ENCODE measurements at regions not wholly inside any gene's neighbourhood (a gene's known extent, or its start where the extent isn't known, plus 50 kb on each side); places are given as distances from the start of the nearest gene placed in this dataset.

DNA sequence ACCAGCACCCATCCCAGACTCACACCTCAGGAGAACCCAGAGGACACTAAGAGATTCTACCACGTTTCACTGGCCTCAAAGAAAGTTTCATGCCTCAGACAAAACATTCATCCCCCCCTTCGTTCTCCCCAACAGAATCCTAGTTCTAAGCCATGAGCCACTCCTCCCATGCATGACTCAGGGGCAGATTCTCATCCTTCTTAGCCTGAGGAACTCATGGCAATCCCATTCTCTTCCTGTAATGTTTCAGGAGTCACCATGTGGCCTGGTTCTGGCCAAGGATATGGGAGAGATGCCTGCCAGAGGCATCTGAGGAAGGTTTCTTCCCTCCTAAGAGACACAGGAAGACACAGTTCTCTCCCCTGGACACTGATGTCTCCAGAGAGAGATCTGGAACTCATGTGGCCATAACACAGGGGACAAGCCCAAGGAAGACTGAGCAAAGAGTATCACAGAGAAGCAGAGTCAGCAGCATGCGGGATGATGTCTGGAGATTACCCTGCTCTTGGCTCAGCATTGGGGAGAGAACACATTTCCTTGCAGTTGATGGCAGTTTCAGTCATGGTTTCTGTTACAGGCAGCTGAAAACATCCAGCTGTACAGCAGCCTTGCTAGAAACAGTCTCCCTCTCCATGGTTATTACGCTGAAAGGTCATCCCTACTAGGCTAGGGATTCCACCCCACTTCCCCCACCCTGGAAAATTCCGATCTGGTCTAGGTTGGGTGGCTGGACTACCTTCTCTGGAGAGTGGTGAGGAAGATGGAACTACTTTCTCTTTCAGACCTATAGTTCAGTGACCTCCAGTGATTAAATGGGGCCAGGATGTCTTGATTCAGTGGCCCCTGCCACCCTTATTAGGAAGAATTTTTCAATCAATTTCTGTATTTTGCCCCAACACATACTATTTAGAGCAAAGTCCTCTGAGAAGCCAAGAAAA lies 115.4 kb downstream of the ZNF608 start:
- ATAC-seq (no peak), DNase-seq (no peak)
- Mint-ChIP-seq H3K4me1 (no peaks in the 10 kb centered on the region), H3K27ac (no peak overlapping the region), H3K27me3 (peaks cover 21% of the 10 kb centered on the region), H3K36me3 (ENCODE audit: low read depth) (no peaks in the 10 kb centered on the region), H3K4me3 (no peak overlapping the region)
- no peaks in the 10 kb centered on the region for H3K9me3 ChIP-seq (ENCODE audit: control insufficient read depth, low read length, poor library complexity, severe bottlenecking)

DNA sequence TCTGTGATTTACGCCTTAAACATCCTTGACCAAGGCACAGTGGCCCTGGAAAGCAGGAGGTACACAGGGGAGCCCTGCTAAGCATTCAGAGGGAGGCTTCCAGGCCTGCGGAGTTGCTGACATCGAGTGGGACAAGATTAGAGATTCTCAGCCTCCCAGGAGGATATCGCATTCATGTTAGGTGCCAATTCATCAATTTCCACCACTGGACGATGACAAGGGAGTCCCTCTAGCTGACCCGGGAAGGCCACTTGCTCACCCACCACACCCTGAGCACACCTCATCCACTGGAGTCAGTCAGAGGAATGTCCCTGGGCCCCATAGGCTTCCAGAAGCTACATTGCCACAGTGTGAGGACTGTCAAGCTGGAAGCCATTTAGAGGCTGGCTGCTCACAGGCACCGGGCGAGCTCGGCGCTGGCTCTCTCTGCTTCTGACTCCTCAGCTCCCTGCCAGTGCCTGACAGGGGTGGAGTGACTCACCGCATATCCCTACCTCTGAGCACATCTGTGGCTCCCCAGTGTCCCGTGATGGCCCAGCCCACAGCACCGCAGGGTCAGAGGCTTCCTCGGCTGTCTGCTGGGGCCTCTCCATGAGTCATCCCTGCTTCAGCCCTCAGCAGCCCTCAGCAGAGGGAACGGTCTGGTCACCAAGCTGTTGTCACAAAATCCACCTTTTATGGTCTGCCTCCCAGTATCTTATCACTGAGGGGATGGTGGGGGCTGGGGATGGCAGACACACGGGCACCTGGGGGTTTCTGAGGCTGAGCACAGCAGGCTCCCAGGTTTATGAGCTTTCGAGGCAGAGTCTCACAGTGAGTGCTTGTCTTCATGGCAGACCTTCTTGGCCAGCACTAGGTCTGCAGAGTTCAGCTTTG lies 117.5 kb downstream of the ZNF608 start:
- H3K36me3 Mint-ChIP-seq (ENCODE audit: low read depth): no peaks in the 10 kb centered on the region
- no peak for ATAC-seq
- no peak overlapping the region for H3K4me3 Mint-ChIP-seq
- DNase-seq: no peak
- H3K27me3 Mint-ChIP-seq: peaks cover 15% of the 10 kb centered on the region
- H3K4me1 Mint-ChIP-seq: no peaks in the 10 kb centered on the region
- no peak overlapping the region for H3K27ac Mint-ChIP-seq
- no peaks in the 10 kb centered on the region for H3K9me3 ChIP-seq (ENCODE audit: control insufficient read depth, low read length, poor library complexity, severe bottlenecking)

DNA sequence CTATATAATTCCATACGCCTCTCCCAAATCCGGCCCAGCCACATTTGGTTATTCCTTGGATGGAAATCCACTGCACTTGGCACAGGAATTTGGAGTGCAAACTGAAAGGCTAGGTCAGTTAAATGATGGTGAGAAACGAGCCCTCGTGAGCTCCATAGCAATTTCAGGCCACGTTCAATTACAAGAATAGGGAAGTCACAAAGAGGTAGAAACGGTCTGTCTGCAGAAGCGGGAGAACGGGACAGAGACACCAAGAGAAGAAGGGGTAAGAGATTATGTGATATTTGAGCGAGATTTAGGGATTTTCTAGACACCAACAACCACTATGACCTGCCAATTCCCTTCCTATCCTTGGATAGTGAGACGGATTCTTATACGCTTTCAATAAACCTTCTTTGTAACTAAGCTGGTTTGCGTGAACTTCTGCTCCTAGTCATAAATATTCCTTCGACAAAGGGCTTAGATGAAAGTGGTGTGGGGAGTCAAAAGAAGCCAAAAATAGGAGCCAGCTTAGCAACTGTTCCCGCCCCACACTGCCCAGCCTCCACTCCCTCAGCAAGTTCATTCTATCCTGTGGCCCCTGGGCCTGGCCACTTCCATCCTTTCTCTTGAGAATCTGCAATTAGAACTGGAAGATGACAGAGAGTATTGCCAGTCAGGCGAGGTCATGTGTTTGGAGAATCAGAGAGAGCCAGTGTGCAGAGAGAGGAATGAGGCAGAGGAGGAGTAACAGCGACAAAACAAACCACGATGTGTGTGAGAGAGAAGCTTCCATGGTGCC lies 118.4 kb downstream of the ZNF608 start:
- Mint-ChIP-seq H3K27me3 (peaks cover 15% of the 10 kb centered on the region), H3K4me1 (no peaks in the 10 kb centered on the region), H3K36me3 (ENCODE audit: low read depth) (no peaks in the 10 kb centered on the region), H3K27ac (no peak overlapping the region), H3K4me3 (no peak overlapping the region)
- DNase-seq: no peak
- no peaks in the 10 kb centered on the region for H3K9me3 ChIP-seq (ENCODE audit: control insufficient read depth, low read length, poor library complexity, severe bottlenecking)
- ATAC-seq: no peak

DNA sequence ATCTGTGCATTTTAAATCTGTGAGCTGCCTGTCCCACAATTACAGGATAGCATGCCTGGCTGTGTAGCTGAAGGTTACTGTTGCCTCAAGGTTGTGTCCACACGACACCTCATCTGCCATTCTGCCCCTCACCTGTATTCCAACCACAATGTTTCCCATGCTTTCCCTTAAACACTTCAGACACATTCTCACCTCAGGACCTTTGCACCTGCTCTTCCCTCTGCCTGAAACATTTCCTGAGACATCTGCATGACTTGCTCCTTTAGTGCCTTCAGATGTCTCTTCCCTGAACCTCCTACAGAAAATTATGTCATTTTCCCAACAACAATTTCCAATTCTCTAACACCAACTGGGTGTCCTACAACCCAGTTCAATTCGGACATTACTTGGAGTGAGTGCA lies 120.4 kb downstream of the ZNF608 start:
- Mint-ChIP-seq H3K27me3 (peaks cover 11% of the 10 kb centered on the region), H3K27ac (no peak overlapping the region)

DNA sequence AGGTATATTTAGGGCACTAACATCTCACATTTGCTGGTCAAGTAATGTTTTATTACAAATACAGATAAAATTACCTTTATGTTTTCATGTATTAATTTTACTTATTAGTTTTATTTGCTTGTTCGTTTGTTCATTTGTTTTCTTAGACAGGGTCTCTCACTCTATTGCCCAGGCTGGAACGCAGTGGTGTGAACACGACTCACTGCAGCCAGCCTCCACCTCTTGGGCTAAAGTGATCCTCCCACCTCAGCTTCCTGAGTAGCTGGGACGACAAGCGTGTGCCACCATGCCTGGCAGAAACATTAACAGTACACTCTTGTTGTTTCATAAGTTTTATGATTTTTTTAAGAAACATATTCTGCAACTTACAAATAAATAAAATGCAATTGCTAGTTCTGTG lies 123.2 kb downstream of the ZNF608 start:
- peaks cover 3% of the 10 kb centered on the region for H3K36me3 Mint-ChIP-seq (ENCODE audit: low read depth)
- no peaks in the 10 kb centered on the region for H3K4me1 Mint-ChIP-seq
- DNase-seq (no peak), ATAC-seq (no peak)
- no peak overlapping the region for H3K27ac Mint-ChIP-seq
- peaks cover 4% of the 10 kb centered on the region for H3K27me3 Mint-ChIP-seq
- no peaks in the 10 kb centered on the region for H3K9me3 ChIP-seq (ENCODE audit: control insufficient read depth, low read length, poor library complexity, severe bottlenecking)
- H3K4me3 Mint-ChIP-seq: no peak overlapping the region

More for the DNA sequence above, 120.4 kb downstream of the ZNF608 start:
- Mint-ChIP-seq H3K4me3 (no peak overlapping the region), H3K36me3 (ENCODE audit: low read depth) (no peaks in the 10 kb centered on the region), H3K4me1 (no peaks in the 10 kb centered on the region)
- DNase-seq (no peak), ATAC-seq (no peak)
- H3K9me3 ChIP-seq (ENCODE audit: control insufficient read depth, low read length, poor library complexity, severe bottlenecking): no peaks in the 10 kb centered on the region

DNA sequence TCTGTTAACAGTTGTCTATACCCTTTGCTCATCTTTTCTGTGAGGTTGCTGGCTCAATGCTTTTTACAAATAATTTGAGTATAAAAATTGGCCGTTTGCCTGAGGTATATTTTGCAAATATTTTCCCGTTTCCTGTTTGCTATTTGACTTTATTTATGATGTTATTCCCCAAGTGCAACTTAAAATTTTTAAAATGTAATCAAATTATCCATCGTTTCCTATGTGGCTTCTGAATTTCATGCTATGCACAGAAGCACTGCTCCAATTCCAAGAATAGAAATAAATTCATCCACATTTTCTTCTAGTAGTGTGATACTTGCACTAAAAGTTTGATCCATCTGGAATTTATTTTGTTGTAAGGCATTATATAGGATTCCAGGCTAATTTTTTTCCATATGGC lies 123.6 kb downstream of the ZNF608 start:
- ATAC-seq (no peak), DNase-seq (no peak)
- H3K9me3 ChIP-seq (ENCODE audit: control insufficient read depth, low read length, poor library complexity, severe bottlenecking): no peaks in the 10 kb centered on the region
- Mint-ChIP-seq H3K4me1 (no peaks in the 10 kb centered on the region), H3K4me3 (no peak overlapping the region), H3K36me3 (ENCODE audit: low read depth) (peaks cover 3% of the 10 kb centered on the region), H3K27ac (no peak overlapping the region), H3K27me3 (peaks cover under 1% of the 10 kb centered on the region)

DNA sequence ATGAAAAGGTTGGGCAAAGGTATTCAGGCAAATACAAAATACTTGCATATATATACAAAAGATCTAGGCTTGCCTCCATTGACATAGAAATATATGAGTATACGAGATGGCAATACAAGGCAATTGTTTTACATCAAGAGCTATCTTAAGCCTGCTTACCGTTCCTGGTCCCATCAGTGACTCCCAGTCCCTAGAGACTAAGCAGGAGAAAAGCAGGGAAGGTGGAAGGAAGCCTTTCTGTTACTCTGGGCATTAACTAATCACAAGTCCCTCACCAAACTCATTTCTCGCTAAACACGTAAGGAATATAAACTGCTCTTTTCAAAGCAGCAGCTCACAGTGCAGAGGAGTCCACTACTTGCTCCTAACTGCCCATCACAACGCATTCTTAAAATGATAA lies 125.2 kb downstream of the ZNF608 start:
- H3K9me3 ChIP-seq (ENCODE audit: control insufficient read depth, low read length, poor library complexity, severe bottlenecking): no peaks in the 10 kb centered on the region
- DNase-seq (no peak), ATAC-seq (no peak)
- peaks cover 3% of the 10 kb centered on the region for H3K36me3 Mint-ChIP-seq (ENCODE audit: low read depth)
- no peak overlapping the region for H3K27ac Mint-ChIP-seq
- no peak overlapping the region for H3K4me3 Mint-ChIP-seq
- peaks cover 14% of the 10 kb centered on the region for H3K27me3 Mint-ChIP-seq
- H3K4me1 Mint-ChIP-seq: no peaks in the 10 kb centered on the region

DNA sequence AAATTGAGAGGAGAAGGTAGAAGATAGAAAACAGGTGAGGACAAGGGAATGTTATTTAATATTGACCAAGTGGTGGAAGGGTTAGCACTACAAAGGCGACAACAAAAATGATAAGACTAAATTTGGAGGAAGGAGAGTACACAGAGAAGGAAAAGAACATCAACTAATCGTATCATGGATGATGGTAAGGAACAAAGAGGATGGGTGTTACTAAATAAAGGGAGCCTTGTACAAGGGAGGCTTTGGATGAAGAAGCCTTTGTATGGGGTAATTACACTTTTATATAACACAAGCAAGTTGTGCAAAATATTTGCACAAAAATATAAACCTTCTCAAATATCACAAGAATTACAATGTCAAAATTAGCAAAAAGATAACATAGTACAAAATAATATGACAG lies 125.7 kb downstream of the ZNF608 start:
- DNase-seq: no peak
- no peak for ATAC-seq
- H3K27ac Mint-ChIP-seq: no peak overlapping the region
- H3K4me3 Mint-ChIP-seq: no peak overlapping the region
- H3K36me3 Mint-ChIP-seq (ENCODE audit: low read depth): peaks cover 3% of the 10 kb centered on the region
- no peaks in the 10 kb centered on the region for H3K9me3 ChIP-seq (ENCODE audit: control insufficient read depth, low read length, poor library complexity, severe bottlenecking)
- no peaks in the 10 kb centered on the region for H3K4me1 Mint-ChIP-seq
- H3K27me3 Mint-ChIP-seq: peaks cover 14% of the 10 kb centered on the region

DNA sequence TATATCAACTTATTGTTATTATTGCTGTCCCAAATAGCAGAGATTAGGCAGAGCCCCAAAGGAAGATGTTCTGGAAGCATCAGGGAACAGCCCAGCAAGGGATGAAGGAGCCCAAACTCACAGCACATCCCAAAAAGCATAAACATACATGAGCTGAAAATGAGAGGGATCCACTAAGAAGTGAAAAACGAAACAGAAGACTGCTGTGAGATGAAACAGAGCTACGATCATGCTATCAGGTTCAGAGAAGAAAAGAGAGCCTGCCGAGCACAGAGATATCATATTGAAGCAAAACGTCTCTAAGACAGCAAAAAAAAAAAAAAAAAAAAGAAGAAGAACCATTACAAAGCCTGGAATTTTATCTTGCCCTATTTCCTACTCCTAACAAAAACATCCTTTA lies 127.3 kb downstream of the ZNF608 start:
- H3K4me1 Mint-ChIP-seq: no peaks in the 10 kb centered on the region

DNA sequence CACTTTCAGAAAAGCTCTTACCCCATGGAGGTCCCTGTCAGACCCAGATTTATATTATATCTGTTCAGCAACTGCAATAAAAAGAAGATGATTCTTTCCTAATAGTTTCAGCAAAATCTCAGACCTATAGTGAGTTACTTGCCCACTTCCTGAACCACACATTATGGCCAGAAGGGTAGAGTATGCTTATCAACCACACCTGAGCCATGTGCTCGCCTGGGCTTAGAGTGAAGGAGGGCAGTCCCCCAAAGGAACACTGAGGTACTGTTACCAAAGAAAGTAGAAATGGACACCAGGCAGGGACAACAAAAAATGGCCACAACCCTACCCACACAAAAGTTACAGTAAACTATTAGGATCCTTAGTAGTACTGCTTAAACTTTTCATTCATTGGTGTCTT lies 128.7 kb downstream of the ZNF608 start:
- peaks cover 3% of the 10 kb centered on the region for H3K36me3 Mint-ChIP-seq (ENCODE audit: low read depth)
- H3K4me3 Mint-ChIP-seq: no peak overlapping the region
- no peak overlapping the region for H3K27ac Mint-ChIP-seq
- no peaks in the 10 kb centered on the region for H3K9me3 ChIP-seq (ENCODE audit: control insufficient read depth, low read length, poor library complexity, severe bottlenecking)
- H3K4me1 Mint-ChIP-seq: no peaks in the 10 kb centered on the region
- H3K27me3 Mint-ChIP-seq: peaks cover 14% of the 10 kb centered on the region
- no peak for DNase-seq
- ATAC-seq: no peak

More for the DNA sequence above, 127.3 kb downstream of the ZNF608 start:
- H3K27me3 Mint-ChIP-seq: peaks cover 14% of the 10 kb centered on the region
- DNase-seq (no peak), ATAC-seq (no peak)
- no peaks in the 10 kb centered on the region for H3K9me3 ChIP-seq (ENCODE audit: control insufficient read depth, low read length, poor library complexity, severe bottlenecking)
- H3K36me3 Mint-ChIP-seq (ENCODE audit: low read depth): peaks cover 3% of the 10 kb centered on the region
- no peak overlapping the region for H3K27ac Mint-ChIP-seq
- H3K4me3 Mint-ChIP-seq: no peak overlapping the region

DNA sequence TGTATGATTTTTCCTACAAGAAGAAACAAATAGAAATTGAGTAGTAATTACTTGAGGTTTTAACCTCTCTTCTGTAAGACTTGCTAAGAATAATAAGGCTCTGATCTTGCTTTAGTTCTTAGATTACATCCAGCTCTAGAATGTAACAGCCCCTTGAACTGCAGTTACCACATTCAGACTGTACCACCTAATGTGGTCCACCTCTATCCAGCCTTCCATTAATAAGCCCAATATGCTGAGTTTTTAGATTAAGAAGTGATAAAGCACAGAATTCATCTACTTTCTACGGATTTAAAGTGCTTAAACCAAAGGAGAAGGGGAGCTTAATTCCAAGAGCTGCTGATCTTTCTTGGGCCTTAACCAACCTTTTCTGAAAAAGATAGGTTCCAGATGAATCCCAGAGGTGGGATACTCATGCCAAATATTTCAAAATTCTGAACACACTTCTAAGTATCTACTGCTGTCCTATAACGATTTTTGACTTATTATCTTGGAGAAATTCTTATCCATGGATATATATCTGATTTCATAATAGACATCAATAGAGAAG lies 131.5 kb downstream of the ZNF608 start:
- Mint-ChIP-seq H3K27me3 (peaks cover 14% of the 10 kb centered on the region), H3K36me3 (ENCODE audit: low read depth) (peaks cover 3% of the 10 kb centered on the region), H3K27ac (no peak overlapping the region), H3K4me3 (no peak overlapping the region), H3K4me1 (no peaks in the 10 kb centered on the region)
- H3K9me3 ChIP-seq (ENCODE audit: control insufficient read depth, low read length, poor library complexity, severe bottlenecking): no peaks in the 10 kb centered on the region
- no peak for ATAC-seq
- no peak for DNase-seq

DNA sequence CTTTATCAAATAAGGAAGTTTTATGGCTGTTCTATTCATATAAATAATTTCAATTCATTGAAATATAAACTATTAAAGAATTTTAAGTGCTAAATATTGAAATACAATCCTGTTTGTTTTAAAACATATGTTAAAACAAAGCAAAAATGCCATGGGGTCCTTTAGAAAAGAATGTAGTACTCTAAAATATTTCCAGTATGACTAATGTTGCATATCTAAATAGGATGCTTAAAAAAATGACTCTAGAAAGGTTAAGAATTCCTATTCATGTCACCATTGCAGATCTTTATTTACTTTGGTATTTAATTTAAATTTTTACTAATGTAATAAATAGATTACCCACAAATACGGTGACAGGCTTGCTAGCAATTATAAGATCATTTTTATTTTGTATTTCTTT lies 132.3 kb downstream of the ZNF608 start:
- H3K9me3 ChIP-seq (ENCODE audit: control insufficient read depth, low read length, poor library complexity, severe bottlenecking): no peaks in the 10 kb centered on the region

More for the DNA sequence above, 132.3 kb downstream of the ZNF608 start:
- Mint-ChIP-seq H3K4me1 (no peaks in the 10 kb centered on the region), H3K36me3 (ENCODE audit: low read depth) (peaks cover 3% of the 10 kb centered on the region), H3K27ac (no peak overlapping the region), H3K4me3 (no peak overlapping the region), H3K27me3 (peaks cover 14% of the 10 kb centered on the region)
- DNase-seq (no peak), ATAC-seq (no peak)
